DOHH2 (cell line): ENCODE measurements at regions not wholly inside any gene's neighbourhood (a gene's known extent, or its start where the extent isn't known, plus 50 kb on each side); places are given as distances from the start of the nearest gene placed in this dataset.

ENCODE experiments used
- H3F3A ChIP-seq: fragments of 200-600 bp; sonication (generic), shearing (Covaris generic); 2 replicates; pipeline ENCODE4 v1.6.0; 2016; ENCODE audit warnings: antibody characterized with exemption, mild to moderate bottlenecking; ENCODE audit not compliant: control insufficient read depth, insufficient read depth
- H3K27ac ChIP-seq: fragments of 200-600 bp; sonication (generic); 2 replicates; pipeline ENCODE4 v1.5.1; 2014; ENCODE audit warnings: low read depth, mild to moderate bottlenecking, low read length, moderate library complexity
- H3K27me3 ChIP-seq: fragments of 200-600 bp; sonication (generic); 2 replicates; pipeline ENCODE4 v1.6.1; 2014; ENCODE audit warnings: mild to moderate bottlenecking, low read length, mixed read lengths; ENCODE audit not compliant: control insufficient read depth
- H3K36me3 ChIP-seq: fragments of 200-600 bp; sonication (generic); 2 replicates; pipeline ENCODE4 v1.6.1; 2014; ENCODE audit warnings: mild to moderate bottlenecking, low read length, moderate library complexity, mixed read lengths; ENCODE audit not compliant: control insufficient read depth
- H3K4me1 ChIP-seq: fragments of 200-600 bp; sonication (generic); 2 replicates; pipeline ENCODE4 v1.6.1; 2014; ENCODE audit warnings: mild to moderate bottlenecking, low read length, mixed read lengths; ENCODE audit not compliant: control insufficient read depth
- H3K4me2 ChIP-seq: fragments of 200-600 bp; sonication (generic); 2 replicates; pipeline ENCODE4 v1.6.0; 2014; ENCODE audit warnings: mild to moderate bottlenecking, low read length, moderate library complexity
- H3K4me3 ChIP-seq: fragments of 200-600 bp; sonication (generic); 2 replicates; pipeline ENCODE4 v1.5.1; 2014; ENCODE audit warnings: mild to moderate bottlenecking, low read length, mixed read lengths
- H3K79me2 ChIP-seq: fragments of 200-600 bp; sonication (generic); 2 replicates; pipeline ENCODE4 v1.6.1; 2014; ENCODE audit warnings: mild to moderate bottlenecking, low read length, mixed read lengths; ENCODE audit not compliant: control insufficient read depth
- H3K9me2 ChIP-seq: fragments of 200-600 bp; sonication (generic); replicated peaks from 2 replicates; pipeline ENCODE4 v1.6.1; 2014; ENCODE audit warnings: mild to moderate bottlenecking, low read length, mixed read lengths; ENCODE audit not compliant: control insufficient read depth
- H3K9me3 ChIP-seq: fragments of 200-600 bp; sonication (generic); 2 replicates; pipeline ENCODE4 v1.6.1; 2014; ENCODE audit warnings: antibody characterized with exemption, low read length, mixed read lengths; ENCODE audit not compliant: control insufficient read depth, insufficient read depth
- H4K20me1 ChIP-seq: fragments of 200-600 bp; sonication (generic); 2 replicates; pipeline ENCODE4 v1.6.0; 2014; ENCODE audit warnings: low read depth, mild to moderate bottlenecking, antibody characterized with exemption, low read length, moderate library complexity; ENCODE audit not compliant: control insufficient read depth, insufficient read depth
- EZH2phosphoT487 ChIP-seq: fragments of 200-600 bp; sonication (generic); IDR thresholded peaks from 2 replicates; pipeline ENCODE4 v1.6.1; 2017; ENCODE audit warnings: borderline replicate concordance, mild to moderate bottlenecking, antibody characterized with exemption, low read length, moderate library complexity, mixed read lengths
- TF ChIP-seq, protein P1 (sequence below): fragments of 200-600 bp; sonication (generic); IDR thresholded peaks from one replicate; pipeline ENCODE4 v1.5.1; 2014; ENCODE audit warnings: antibody characterized with exemption, mild to moderate bottlenecking, low read depth, low read length; ENCODE audit not compliant: poor library complexity, severe bottlenecking

DNA sequence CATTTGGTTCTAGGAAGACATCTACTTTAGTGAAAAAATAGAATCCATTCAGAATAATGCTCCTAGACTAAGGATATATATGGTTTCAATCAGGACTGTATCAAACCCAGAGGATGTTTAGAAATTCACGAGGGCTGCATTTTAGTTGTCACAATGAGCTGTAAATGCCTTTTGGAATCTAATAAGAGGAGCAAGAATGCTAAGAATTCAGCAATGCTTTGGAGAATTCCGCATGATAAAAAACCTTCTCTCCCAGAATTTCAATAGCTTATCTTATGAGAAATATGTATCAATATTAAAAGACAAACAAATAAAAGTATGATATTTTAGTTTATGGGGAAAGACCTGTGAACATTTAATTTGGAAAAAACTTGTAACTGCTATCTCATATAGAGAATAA lies 885.1 kb downstream of the ZPLD1 start:
- Histone ChIP-seq H3K27ac (no peak overlapping the region), H3K4me3 (no peak overlapping the region), H3K4me2 (no peak overlapping the region), H3K27me3 (no peaks in the 10 kb centered on the region), H3K79me2 (no peaks in the 10 kb centered on the region), H3K9me3 (no peaks in the 10 kb centered on the region), H4K20me1 (no peaks in the 10 kb centered on the region), H3K9me2 (no peaks in the 10 kb centered on the region), H3F3A (no peaks in the 10 kb centered on the region), H3K4me1 (no peaks in the 10 kb centered on the region), H3K36me3 (no peaks in the 10 kb centered on the region)
- no peak for TF ChIP-seq EZH2phosphoT487
- TF ChIP-seq, protein P1, sequence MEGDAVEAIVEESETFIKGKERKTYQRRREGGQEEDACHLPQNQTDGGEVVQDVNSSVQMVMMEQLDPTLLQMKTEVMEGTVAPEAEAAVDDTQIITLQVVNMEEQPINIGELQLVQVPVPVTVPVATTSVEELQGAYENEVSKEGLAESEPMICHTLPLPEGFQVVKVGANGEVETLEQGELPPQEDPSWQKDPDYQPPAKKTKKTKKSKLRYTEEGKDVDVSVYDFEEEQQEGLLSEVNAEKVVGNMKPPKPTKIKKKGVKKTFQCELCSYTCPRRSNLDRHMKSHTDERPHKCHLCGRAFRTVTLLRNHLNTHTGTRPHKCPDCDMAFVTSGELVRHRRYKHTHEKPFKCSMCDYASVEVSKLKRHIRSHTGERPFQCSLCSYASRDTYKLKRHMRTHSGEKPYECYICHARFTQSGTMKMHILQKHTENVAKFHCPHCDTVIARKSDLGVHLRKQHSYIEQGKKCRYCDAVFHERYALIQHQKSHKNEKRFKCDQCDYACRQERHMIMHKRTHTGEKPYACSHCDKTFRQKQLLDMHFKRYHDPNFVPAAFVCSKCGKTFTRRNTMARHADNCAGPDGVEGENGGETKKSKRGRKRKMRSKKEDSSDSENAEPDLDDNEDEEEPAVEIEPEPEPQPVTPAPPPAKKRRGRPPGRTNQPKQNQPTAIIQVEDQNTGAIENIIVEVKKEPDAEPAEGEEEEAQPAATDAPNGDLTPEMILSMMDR, result no peak

DNA sequence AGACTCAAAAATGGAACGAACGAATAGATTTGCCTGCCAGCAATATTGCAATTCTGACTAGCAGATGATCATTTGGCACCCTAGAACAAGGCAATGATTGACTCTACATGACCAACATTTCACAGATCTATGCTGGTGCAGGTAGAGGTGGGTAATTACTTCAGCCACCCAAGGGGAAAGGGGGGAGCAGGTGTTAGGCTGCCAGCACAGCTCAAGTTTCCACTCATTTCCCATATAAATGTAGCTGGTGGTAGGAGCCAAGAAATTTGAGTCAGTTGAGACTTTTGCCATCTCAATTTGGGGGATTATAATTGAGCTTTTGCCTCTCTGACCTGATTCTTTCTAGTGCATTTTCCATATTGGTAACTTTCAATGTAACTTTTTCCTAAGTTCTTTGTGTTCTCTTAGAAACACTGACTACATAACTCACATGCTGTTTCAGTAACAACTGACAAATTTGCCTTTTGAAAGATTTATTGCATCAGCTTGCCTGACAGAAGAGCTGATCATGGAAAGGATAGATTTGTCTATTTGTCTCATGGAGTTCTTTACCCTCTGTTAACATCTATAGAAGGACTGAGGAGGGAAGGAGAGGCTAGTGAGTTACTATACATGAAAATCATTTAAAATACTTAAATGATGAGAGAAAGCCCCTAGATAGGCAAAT lies 902.5 kb downstream of the ZPLD1 start:
- no peak overlapping the region for H3K27ac ChIP-seq
- no peaks in the 10 kb centered on the region for H4K20me1 ChIP-seq
- no peak overlapping the region for H3K4me2 ChIP-seq
- TF ChIP-seq, protein P1, result no peak
- no peak for TF ChIP-seq EZH2phosphoT487
- no peaks in the 10 kb centered on the region for H3K9me3 ChIP-seq
- H3K4me1 ChIP-seq, result no peaks in the 10 kb centered on the region
- H3K36me3 ChIP-seq, result no peaks in the 10 kb centered on the region
- H3K4me3 ChIP-seq, result no peak overlapping the region
- no peaks in the 10 kb centered on the region for H3K27me3 ChIP-seq
- no peaks in the 10 kb centered on the region for H3K9me2 ChIP-seq
- no peaks in the 10 kb centered on the region for H3F3A ChIP-seq
- no peaks in the 10 kb centered on the region for H3K79me2 ChIP-seq

DNA sequence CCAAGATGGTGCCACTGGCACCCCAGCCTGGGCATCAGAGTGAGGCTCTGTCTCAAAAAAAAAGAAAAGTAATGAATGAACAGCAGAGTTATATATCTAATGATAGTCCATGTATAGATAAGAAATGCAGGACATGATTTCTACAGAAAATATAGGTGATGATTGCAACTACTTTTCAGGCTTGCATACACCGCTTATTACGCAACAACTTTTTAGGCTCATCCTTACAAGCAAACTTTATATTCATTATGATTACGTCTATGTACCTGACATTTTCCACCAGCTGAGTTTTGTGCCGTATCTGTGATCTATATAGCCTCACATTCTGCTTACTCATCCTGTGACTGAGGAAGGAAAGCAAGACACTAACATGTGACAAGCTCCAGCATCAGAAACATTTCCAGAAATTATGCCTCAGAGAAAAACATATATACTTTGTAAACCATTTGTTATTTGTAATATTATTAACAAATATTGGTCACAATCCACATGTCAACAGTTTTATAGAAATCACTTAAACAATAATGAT lies 906.3 kb downstream of the ZPLD1 start:
- H3K9me3 ChIP-seq, result no peaks in the 10 kb centered on the region
- no peaks in the 10 kb centered on the region for H4K20me1 ChIP-seq
- H3K27me3 ChIP-seq, result no peaks in the 10 kb centered on the region
- H3K4me2 ChIP-seq, result no peak overlapping the region
- no peaks in the 10 kb centered on the region for H3K36me3 ChIP-seq
- H3K27ac ChIP-seq, result no peak overlapping the region
- H3K9me2 ChIP-seq, result no peaks in the 10 kb centered on the region
- no peaks in the 10 kb centered on the region for H3K4me1 ChIP-seq
- no peak overlapping the region for H3K4me3 ChIP-seq
- TF ChIP-seq, protein P1, result no peak
- TF ChIP-seq EZH2phosphoT487, result no peak
- H3F3A ChIP-seq, result no peaks in the 10 kb centered on the region
- no peaks in the 10 kb centered on the region for H3K79me2 ChIP-seq
